GM21367 (cell line): ENCODE measurements at regions not wholly inside any gene's neighbourhood (a gene's known extent, or its start where the extent isn't known, plus 50 kb on each side); places are given as distances from the start of the nearest gene placed in this dataset.
"Not testable (repeated sequence)": the region's sequence is repeated elsewhere in the genome, so short reads cannot be mapped to it uniquely, and the experiment has no call there.

Experiments used
- ATAC-seq: cut with Tn5 transposase; IDR thresholded peaks from one replicate; pipeline ENCODE4 v1.9.1; 2021; ENCODE audit not compliant: unreplicated experiment

DNA sequence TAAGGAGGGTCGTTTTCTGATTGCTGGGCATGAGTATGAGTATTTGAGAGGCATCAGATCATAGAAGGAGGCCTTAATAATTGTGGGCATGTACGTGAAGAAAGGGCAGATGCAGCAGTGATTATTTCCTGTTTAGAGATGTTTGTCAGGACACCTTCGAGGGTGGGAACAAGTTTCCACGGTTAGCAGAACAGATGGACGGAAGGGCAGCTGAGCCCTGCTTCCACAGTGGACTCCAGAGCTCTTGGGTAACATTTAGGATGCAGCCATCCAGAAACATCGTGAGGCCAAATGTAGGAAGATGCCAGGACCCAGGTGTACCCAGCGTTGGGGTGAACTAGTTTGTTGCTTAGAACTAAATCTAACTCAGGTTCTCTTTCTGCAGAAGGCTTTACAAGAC lies 231.3 kb upstream of the FAT1 start:
- no peak for ATAC-seq

DNA sequence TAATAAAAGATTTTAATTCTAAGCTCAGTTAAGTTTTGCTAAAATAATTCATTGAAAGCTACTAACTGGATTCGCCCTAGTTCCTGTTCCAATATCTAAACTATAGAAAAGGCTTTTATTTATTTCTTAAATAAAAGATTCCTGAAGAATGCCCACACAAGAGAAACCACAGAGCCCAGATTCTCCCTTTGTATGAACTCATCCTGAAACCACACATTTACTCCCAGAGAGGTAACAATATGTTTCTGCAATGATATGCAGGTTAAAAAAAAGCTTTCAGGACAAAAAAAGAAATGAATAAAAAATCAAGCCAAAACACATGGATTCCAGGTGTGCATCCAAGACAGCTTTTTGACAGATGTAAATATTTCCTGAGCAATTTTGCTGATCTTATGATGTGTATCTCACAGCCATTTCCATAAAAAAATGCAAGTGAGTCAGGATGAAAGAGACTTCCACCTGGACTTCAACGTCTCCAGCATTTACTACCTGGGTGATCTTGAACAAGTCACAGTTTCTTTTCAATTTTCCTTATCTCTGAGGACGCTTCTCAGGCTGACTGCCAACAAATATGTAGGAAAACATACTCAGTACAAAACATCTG lies 234.4 kb upstream of the FAT1 start:
- ATAC-seq: no peak

DNA sequence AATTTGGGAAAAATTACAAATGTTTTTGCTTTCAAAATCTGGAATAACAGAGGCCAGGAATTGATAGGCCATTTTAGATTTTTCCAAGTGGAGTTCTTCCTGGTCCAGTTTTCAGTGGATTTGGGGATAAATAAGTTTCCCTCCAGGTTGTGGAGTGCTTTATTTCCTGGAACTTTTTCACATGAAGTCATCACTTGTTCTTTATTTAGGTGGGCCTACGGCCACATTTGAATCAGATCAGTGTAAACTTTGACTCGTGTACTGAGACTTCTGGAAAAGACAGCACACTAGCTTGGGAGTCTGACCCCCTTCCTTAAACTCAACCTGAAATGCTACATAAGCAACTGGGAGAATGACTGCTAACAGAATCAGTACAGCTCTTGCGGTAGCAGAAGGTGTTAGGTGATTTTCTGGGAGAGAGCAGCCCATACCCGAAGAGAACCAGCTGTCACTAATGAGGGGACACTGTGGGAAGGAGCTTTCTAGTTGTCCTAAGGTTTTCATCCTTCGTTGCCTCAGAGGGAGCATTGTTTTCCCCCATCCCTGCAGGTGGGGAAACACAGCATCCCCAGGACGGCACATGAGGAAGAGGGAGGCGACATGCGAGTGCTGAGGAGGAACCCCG lies 235.2 kb upstream of the FAT1 start:
- no peak for ATAC-seq

DNA sequence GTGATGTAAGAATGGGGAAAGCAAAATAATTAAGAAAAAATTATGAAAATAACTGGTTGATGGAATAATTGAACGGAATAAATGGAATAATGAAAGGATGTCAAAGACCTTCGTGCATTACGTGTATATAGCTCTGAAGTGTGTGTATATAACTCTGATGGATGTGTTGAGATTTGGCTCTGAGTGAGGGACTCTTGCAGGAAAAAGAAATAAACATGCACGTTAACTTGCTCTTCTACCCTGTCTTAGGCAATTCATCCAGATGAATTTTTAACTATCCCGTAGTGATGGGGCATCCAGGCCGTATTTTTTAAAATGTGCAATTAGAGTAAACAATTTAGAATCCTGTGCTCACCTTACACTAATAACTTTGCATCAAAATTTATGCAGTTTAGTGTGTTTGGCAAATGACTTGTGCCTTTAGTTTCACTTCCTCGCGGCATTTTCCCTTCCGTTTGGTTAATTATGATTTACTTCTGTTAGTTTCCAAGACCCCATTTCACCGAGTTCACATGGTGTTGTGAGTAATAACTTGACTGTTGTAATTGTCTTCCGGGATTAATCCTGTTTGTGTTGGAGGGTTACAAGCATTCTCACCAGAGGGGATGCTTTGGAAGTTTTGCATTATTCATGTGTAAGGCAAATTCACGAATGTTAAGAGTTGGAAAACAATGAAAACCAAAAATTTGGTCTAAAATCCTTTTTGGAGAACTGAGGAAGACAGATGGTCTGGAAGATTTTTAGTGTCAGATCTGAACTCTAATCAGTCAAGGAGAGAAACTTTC lies 256.5 kb upstream of the FAT1 start:
- ATAC-seq: no peak

DNA sequence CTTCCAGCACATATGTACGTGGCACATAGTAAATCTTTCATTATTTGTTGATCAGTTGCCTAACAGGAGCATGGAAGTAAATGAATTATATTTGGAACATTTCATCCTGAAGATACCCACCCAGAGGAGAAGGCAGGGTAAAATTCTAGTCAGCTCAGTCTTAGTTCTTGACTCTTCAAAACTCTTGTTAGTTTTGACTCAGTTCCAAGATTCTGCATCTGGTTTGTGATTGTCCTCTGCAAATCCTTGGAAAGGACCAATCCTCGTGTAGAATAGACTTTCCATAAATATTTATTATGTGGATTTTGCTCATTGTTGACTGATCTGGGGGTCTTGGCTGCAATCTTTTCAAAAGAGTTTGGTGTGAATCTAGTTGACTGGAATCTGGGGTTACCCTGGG lies 257.5 kb upstream of the FAT1 start:
- no peak for ATAC-seq

DNA sequence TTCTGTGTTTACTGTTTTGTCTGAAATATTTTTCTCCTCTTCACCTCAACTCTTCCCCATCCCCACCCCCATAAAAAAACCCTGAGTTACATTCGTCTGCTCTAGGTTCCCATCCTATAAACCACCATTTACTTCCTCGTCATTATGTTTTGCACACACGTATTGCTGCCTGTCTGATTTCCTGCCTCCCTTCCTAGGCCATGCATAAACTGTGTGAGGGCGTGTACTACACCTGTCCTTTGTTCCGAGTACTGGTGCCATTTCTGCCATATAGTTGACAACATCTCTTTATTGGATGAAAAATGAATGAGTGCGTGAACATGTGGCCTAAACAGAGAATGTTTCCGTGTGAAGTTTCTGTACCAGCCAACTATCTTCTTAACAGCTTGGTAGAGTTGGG lies 258.5 kb upstream of the FAT1 start:
- no peak for ATAC-seq

DNA sequence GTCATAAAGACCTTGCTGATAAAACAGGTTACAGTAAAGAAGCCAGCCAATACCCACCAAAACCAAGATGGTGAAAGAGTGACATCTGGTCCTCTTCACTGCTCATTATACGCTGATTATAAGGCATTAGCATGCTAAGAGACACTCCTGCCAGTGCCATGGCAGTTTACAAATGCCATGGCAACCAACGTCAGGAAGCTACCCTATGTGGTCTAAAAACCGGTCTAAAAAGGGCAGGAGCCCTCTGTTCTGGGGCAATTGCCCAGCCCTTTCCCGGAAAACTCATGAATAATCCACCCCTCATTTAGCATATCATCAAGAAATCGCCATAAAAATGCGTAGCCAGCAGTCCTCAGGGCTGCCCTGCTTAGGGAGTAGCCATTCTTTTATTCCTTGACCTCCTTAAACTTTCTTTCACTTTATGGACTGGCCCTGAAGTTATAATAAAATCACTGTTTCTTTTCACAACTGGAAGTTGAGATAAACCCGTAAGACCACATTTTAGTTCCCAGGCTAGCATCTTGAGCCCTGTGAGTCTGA lies 260.5 kb upstream of the FAT1 start:
- ATAC-seq: no peak

DNA sequence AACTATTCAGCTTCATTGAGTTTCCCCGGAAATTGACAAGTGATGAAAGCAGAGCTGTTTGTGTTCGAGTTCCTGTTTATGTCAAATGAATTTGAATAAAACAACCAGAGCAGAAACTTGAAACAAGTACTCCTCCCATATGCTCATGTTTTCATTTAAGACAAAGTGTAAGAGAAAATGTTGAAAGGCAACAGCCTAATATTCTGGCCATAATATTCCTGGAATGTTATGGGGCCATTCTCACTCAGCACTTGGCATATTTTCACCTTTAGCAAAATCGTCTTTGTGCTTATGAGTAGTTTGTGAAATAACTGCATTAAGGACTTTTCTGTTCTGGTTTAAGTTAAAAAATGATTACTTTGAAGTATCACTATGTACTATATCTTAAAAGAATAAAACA lies 276.0 kb upstream of the FAT1 start:
- no peak for ATAC-seq

DNA sequence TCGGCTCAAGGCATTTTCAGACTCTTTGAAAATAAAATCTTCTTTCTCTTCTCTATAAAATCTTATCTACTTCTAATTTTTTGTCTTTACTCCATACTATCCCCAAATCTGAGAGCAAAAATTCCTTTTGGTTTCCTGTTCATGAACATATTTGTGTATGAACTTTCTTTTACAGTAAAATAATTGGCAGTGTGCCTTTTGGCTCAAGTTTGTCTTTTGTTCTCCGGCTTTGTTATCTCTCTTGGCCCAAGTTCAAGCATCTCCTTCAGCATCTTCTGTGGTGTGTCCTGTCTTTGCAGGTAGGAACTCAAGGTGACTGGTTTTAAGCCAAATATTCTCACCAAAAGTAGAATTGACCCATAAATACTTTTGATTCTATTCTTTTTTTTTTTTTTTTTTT lies 276.6 kb upstream of the FAT1 start:
- no peak for ATAC-seq

DNA sequence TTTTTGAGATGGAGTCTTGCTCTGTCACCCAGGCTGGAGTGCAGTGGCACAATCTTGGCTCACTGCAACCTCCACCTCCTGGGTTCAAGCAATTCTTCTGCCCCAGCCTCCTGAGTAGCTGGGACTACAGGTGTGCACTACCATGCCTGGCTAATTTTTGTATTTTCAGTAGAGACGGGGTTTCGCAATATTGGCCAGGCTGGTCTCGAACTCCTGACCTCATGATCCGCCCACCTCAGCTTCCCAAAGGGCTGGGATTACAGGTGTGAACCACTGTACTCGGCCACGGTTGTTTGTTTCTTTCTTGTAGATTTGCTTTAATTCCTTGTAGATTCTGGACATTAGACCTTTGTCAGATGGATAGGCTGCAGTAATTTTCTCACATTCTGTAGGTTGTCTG lies 278.5 kb upstream of the FAT1 start:
- ATAC-seq: not testable (repeated sequence)

DNA sequence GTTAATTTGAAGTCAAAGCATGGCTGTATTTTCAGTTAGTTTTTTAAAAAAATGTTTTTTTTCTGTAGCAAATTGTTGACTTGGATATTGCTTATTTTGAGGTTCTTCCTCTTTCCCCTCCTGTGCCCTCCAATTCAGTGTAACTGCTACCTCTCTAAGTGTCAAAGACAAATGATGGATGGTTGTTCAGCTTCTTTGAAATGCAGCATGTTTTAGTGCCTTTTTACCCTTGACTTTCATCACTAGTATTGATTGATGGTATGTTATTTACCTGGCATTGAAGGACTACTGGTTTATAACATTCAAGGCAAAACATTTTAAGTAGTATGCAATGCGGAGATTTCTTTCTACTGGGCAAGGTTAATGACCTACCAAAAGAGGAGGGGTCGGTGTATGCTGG lies 281.0 kb upstream of the FAT1 start:
- no peak for ATAC-seq

DNA sequence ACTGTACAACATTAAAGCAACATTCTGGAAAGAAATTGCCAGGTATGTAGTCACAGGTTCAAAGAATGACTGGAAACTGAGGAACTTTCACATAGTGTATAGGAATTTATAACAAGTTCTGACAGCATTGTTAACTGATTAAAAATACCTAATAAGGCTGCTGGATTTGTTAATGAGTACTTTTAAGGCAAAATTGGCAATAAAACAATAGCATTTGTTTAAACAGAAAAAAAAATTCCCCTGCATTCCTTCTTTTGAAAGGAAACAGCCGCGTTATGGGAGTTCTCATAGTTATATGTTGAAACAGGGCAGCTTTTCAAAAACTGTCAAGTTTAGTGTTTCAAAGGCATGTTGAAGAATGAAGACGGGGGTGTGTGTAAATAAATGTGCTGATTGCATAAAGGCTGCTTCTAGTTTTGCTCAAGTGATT lies 282.5 kb upstream of the FAT1 start:
- no peak for ATAC-seq

DNA sequence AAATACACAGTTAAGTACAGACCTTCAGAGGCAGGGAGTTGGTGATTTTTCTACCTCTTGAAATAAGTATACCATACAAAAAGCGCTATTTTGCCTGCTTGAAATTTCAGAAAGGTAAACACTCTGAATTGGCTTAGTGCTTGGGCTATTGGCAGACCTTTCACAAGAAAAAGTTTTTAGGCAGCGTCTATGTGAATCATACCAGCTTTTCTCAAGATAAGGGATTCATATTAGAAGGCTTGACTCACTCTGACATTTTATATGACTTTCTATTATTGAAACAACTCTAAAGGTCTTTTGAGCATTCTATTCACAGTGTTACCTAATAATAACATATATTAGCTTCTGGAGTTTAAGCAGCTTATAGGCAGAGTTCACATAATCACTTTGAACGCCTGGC lies 286.4 kb upstream of the FAT1 start:
- no peak for ATAC-seq

DNA sequence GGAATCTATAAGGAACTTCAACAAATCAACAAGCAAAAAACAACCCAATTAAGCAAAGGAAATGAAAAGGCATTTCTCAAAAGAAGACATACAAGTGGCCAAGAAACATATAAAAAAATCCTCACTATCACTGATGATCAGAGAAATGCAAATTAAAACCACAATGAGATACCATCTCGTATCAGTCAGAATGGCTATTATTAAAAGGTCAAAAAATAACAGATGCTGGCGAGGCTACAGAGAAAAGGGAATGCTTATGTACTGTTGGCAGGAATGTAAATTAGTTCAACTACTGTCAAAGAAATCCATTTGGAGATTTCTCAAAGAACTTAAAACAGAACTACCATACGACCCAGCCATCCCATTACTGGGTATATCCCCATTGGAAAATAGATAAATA lies 292.4 kb upstream of the FAT1 start:
- no peak for ATAC-seq

DNA sequence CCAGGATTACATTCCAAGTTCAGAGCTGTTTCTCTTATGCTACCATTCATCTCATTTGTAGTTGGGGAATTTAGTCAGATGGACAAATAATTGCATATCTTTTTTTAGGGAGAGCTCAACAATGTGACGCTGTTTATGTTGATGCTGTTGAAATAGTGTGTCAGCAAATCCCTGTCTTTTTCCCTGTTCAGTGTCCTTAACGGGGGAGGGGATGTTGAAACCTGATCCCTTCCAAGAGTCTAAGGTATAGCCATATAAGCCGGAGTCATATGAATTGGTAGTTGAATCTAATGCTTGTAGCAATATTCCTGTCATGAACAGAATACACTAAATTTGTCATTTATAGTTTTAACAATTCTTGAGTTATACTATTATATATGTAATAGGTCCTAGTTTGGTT lies 293.5 kb upstream of the FAT1 start:
- ATAC-seq: no peak

DNA sequence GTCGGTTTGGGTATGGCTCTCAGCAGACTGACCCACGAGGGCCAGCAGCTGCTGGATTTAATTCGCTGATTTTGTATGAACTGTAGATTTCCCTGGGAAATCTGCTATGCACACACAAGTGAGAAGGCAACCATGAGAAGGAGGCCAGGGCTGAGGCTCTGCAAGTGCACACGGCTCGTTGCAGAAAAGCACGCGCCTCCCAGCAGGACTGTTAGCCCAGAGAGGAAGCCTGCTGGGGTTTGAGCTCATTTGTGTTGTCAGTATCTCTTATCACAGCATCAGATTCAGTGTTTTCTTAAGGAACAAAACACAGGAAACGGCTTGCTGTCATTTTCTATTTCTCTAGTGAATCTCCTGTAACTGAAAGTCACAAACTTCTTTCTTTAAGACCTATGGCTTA lies 296.2 kb upstream of the FAT1 start:
- no peak for ATAC-seq

DNA sequence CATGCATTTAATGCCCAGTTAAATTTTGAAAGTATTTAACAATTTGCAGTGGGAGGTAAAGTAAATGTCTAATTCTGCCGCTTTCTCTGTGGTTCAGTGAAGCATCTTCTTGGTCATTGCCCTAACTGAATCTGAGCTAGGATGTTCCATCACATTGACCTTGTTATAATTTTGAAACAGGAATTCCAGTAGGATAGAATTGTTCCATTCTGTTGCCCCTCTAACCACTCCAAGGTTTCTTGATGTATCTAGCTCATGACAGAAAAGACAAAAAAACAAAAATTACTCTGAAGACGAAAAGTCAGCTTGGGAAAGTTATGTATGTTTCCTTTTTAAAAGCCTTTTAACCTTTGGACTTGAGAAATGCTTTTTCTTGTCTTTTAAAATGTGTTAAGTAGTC lies 297.0 kb upstream of the FAT1 start:
- ATAC-seq: no peak

DNA sequence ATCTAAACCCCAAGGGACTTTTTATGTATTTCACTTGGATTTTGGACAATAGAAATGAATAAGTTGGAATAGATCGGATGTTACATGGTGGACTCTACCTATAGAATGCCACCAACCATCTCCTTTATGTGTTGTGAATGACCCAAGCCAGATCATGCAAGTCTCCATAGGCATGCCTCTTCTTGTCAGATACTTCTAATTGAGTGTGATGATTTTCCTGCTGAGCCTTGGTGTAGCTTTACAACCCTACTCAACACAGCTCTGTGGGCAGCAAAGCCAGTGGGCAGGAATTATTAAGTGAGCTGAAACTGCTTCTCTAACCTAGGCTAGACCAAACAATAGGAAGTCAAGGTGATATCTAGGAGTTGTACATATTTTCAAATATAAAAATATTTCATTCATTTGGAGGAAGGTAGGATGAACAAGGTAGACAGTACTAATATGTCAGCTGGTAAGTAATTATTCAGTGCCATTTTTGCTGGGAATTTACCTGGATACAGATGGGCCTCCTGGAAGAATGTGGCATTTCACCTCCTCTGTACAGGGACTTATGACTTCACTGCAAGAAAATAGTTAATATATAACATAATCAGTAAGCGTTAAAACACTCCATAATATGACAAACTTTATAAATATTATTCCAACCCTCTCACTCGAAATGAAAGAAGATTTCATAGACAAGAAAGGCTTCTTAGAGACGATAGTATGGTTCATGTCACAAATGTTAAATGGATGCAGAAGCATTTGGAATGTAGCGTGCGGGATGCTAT lies 298.0 kb upstream of the FAT1 start:
- no peak for ATAC-seq

DNA sequence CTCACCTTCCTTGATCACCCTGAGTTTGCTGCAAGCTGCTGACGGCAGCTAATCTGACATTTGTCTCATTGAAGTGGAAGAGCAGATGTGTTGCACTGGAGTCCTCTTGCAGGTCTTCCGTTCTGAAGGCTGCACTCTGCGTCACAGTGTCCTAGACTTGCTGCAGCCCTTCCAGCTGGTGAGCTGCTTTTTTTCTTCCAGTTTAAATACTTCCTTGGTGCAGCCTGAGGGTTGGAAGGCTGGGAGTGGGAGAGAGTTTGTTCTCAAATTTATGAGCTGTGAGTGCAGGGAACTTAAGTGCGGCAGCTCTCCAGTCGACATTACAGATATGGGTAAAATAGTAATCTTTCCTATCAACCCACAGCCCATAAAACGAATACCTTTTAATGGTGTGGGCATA lies 303.6 kb upstream of the FAT1 start:
- ATAC-seq: no peak

DNA sequence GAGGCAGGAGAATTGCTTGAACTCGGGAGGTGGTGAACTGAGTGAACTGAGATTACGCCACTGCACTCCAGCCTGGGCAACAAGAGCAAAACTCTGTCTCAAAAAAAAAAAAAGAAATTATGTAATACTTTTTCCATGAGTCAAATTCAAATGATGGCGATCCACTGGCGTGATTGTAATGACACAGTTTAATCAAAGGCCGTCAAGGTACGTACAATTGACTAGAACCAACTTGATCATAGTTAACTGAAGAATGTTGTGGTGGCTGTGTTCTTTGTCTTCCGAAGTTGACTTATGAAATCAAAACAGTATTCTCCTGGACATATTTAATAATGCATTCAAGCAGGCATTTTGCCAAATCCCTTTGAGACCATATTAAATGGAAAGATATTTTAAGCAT lies 318.6 kb upstream of the FAT1 start:
- ATAC-seq: no peak

DNA sequence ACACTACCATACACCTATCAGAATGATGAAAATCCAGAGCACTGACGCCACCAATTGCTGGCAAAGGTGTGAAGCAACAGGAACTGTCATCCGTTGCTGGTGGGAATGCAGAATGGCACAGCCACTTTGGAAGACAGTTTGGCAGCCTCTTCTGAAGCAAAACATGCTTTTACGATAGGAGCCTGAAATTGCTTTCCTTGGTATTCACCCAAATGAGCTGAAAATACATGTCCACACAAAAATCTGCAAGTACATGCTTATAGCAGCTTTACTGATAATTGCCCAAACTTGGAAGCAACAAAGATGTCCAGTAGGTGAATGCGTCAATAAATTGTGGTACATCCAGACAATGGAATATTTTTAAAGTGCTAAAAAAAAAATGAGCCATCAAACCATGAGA lies 322.8 kb upstream of the FAT1 start:
- ATAC-seq: no peak

DNA sequence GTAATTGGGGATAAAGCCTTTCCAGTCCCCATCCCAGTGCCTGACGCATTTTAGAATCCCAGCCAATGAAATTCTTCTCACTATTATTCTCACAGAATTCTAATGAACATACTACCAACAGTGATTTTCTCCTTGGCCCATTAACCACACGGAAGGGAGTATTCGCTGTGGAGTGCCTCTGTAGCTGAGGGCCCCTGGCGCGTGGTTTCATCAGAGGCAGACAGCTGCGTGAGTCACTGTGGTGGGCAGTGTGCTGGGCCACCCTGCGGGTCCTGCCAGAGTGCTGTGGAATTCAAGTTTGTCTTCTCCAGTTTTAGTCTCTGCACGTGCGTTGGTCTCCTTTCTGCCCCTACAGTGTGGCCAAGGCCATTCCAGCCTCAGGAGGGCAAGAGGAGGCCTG lies 335.4 kb upstream of the FAT1 start:
- no peak for ATAC-seq
